TTC549 (cell line): ENCODE measurements at regions not wholly inside any gene's neighbourhood (a gene's known extent, or its start where the extent isn't known, plus 50 kb on each side); places are given as distances from the start of the nearest gene placed in this dataset.
"Not testable (repeated sequence)": the region's sequence is repeated elsewhere in the genome, so short reads cannot be mapped to it uniquely, and the experiment has no call there.

Experiments used
- FAIRE-seq: peaks from 2 replicates; lab custom pipeline; 2012; peaks lifted over from hg19 to GRCh38; lab: Jason Lieb, UNC

DNA sequence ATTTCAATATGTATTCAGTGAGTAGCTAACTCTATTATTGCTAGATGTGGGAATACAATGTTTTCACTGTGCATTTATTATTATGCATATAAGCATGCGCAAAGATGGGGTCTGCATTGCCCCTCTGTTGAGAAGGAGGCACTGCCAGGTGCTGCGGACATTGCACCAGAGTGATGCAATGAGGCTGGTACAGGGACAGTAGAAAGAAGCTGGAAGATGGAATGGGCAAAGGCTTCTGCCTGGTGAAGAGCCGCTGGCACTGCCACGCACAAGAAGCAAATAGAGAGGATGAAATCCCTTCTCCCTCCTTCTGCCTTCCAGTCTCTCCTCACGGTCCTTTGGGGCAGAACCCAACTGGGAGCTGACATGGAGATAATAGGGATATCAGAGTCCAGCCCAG lies 154.5 kb upstream of the TNFAIP3 start:
- no peak for FAIRE-seq

- FAIRE-seq: no peak
Observed at GRCh38 chr6:137715589-137716045, 151.4 kb upstream of the TNFAIP3 start.

GRCh38 chr6:137717074-137718073 lies 149.7 kb upstream of the TNFAIP3 start:
- no peak for FAIRE-seq

DNA sequence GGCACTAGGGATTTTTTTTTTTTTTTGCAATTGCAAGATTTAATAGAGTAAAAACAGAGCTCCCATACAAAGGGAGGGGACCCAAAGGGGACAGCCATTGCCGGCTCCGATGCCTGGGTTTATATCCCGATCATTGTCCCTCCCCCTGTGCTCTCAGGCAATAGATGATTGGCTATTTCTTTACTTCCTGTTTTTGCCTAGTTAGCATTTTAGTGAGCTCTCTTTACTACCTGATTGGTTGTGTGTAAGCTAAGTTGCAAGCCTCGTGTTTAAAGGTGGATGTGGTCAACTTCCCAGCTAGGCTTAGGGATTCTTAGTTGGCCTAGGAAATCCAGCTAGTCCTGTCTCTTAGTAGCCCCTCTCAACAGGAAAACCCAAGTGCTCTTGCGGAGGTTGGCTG lies 148.2 kb upstream of the TNFAIP3 start:
- FAIRE-seq: not testable (repeated sequence)

GRCh38 chr6:137722749-137723272 lies 144.2 kb upstream of the TNFAIP3 start:
- FAIRE-seq: no peak

GRCh38 chr6:137723273-137724017 lies 143.6 kb upstream of the TNFAIP3 start:
- FAIRE-seq: no peak

- no peak for FAIRE-seq
Observed at GRCh38 chr6:137724018-137724403, 143.0 kb upstream of the TNFAIP3 start.

DNA sequence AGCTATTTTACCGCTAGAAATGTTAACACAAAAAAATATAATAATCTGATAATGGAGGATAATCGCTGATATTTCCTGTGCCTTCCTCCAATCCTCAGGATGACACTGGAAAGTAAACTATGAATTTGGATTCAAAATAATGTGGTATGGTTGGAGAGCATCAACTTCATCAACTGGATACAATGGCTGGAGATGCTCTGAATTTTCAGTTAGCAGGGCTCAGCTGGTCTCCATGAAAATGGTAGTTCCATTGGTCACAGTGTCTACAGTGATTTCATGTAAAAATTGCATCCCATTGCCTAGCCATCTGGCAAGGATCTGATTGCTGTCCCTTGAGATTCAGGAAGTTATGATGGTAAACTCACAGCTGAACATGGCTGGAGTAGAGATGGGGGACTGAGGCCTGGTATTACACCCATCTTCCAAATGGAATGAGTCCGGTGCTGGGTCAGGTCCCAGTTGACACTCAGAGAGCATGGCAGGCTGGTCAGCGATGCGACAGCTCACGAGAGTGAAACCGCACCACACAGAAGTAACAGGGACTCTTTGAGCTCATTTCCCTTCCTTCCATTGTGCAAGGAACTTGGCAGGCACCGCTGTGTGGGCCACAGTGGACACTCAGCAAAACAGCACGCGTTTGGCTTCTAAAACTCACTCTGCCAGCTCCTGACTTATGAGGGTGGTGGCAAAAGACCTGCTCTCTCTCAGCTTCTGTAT lies 142.4 kb upstream of the TNFAIP3 start:
- no peak for FAIRE-seq

GRCh38 chr6:137725949-137726348 lies 141.1 kb upstream of the TNFAIP3 start:
- no peak for FAIRE-seq

DNA sequence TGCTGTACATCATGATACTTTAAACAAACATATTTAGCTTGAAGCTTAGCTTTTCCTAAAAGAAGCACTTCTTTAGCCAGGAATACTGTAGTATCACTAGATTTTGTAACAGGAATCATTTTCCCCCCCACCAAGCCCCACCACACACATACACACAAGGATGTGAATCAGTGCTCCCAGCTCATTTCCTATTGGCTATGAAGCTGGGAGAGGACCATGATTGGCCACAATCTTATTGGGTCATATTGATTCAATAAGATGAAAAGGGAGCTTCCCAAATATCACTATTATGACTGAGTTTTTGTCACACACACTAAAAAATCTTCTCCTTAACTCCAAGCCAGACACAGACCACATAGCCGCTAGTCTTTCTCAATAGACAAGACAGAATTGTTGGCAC lies 140.5 kb upstream of the TNFAIP3 start:
- no peak for FAIRE-seq

DNA sequence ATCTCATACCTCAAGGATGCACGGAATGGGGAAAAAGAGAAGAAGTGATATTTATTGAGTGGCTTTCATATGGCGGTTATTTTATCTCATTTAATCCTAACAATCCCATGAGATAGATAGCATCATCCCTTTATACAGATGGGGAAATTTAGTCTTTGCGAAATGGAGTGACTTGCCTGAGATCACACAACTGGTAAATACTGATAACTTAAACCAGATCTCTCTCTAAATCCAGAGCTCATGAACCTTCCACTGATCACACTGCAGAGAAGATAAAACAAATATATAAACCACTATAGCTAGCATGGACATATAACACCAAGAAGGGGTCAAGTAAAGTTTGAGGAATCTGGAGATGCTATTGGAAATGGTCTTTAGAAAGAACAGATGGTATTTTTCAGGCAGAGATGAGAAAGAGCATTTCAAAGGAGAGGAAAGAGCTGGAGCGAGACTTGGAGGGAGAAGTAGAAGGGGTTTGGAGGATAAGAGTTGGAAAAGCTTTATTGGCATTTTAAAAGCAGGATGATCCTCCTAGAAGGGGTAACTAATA lies 139.8 kb upstream of the TNFAIP3 start:
- FAIRE-seq: no peak

DNA sequence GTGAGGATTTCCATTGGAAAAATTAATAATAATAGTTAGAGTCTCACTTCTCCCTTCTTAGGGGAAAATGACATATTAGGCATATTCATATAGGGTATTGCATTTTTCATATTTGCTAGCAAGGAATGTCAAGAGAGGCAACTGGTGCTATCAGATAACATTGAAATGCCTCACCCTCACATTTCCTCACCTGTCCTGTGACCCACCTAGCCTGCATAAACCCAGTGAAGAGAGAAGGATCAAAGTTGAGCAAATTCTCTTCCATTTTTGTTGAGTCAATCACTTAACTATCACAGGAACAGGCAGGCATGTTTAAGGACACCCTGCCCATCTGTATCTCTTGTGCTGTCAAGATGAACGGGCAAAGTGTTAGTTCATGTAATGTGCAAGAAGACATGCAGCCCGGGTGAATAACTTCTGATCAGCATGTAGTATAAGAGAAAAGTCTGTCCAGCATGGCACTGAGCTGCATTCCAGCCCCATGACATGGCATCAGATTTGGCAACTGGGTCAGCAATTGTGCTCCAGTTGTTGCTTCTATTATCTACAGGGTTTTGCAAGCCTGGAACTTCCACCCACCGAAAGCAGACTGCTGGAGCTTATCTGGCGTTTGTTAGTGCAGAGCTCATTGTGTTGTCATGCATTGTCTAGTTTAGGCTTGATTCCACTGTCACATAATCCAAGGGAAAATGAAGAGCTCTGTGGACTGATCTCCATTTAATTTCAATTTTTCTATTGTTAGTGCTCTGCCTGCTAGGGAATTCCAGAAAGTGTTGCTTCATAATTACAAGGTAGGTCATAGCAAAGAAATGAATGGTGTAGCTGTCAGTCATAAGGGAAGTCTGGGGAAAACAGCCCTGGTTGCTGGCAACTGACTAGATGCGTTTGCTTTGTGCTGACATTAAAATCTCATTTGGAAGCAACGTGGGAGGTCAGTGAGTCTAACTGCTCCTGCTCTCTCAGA lies 138.4 kb upstream of the TNFAIP3 start:
- peak; percentile 84 for FAIRE-seq

GRCh38 chr6:137729866-137730629 lies 137.0 kb upstream of the TNFAIP3 start:
- peak; percentile 68 for FAIRE-seq

DNA sequence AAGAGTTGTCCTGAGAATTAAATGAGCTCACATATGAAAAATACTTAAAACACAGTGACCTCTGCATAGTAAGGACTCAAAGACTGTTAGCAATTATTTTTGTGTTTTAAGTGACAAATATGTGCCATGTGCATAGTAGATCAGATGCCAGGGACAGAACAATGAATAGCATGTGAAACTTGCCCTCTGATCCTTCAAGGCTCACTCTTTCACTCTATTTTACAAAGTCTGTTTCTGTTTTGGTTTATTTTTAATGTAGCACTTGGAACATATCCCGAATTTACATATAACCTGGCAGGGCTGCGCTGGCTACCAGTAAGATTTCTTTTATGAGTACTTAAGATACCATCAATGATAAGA lies 135.5 kb upstream of the TNFAIP3 start:
- no peak for FAIRE-seq

DNA sequence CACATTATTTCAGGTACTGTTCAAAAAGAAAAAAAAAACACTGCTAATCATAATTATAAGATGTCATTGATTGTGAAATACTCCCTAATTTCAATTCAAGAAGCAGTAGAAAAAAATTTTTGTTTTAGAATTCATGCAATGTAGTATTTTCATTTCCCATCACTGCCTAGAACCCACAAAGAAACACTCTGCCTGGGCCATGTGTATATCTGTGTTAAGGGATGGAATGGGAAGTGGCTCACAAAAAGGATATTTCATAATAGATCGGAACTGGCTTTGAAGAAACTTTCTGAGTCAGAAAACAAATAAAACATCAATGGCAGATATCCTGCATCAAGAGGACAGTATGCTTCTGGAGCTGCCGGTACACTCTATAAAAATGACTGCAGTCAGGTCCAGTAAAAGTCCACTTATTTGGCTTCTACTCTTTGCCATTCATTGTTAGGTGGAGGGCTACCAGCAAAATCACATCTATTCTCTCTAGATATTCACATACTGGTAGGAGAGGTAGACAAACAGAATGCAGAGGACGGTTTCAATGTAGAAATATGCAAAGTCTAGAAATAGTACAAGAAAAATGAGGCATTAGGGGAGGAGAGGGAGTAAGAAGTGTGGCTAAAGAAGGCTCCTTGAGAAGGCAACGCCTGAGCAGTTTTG lies 135.0 kb upstream of the TNFAIP3 start:
- peak; percentile 68 for FAIRE-seq

GRCh38 chr6:137733372-137733771 lies 133.7 kb upstream of the TNFAIP3 start:
- FAIRE-seq: no peak

DNA sequence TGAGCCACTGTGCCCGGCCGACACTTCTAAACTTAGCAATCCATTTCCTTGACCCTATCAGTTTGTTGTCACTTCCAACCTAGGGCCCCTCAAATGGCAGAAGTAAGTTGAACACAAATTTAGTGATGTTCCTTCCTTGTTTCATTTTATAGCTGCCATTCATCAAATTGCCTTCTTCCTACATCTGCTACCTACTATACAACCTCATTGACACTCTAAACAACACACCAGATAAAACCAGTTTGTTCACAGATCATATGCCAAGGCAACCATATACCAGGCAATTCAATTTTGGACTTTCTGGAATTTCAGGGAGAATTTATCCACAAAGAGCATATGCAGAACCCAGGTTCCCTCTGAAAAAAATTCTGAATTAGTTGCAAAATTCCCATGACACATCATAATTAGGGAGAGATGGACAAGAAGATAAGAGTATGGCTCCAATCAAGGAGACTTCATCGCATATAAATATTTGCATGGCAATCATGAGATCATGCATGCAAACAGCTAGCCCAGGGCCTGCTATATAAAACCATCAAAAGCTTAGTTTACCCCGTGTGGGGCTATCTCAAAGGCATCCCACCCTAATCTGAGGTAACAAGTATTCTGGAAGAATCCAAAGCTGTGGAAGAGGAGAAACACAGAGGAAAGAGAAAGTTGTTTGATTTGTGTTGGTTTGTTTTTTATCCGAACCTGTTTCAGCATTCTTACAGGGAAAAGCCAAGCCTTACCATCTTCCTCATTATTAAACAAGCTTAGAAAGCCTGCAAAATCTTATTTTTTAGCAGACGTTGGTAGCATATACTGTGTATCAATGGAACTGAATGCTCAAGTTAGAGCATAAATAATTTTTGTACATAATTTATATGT lies 132.8 kb upstream of the TNFAIP3 start:
- no peak for FAIRE-seq

DNA sequence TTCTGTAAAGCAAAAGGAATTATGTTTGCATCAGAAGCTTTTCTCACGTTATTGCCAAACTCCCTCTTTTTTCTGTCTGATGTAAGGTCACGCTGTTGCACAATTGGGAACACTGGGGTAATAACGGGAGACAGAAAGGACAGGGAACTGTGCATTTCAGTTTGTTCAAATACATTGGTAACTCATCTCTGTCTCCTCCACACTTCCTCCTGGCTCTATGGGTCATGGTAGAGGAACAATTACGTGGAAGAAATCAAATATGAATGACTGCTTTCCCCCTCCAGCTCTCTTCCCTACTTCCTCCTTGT lies 132.2 kb upstream of the TNFAIP3 start:
- no peak for FAIRE-seq
